Activated CD4-positive, alpha-beta T cell treated with anti-CD3 and anti-CD28 coated beads, Interleukin-10, Interleukin-2, amounts not matched to agents 100 ng/mL and 50 ng/mL, durations not matched to agents 16 hours and 8 hours (primary cell): ENCODE measurements at regions not wholly inside any gene's neighbourhood (a gene's known extent, or its start where the extent isn't known, plus 50 kb on each side); places are given as distances from the start of the nearest gene placed in this dataset.
"Not testable (repeated sequence)": the region's sequence is repeated elsewhere in the genome, so short reads cannot be mapped to it uniquely, and the experiment has no call there.

Source experiments
- DNase-seq: peaks from one replicate; pipeline ENCODE4 v3.0.0-alpha.2; 2020

GRCh38 chr1:185538309-185538898 lies 195.8 kb upstream of the HMCN1 start:
- DNase-seq: not testable (repeated sequence)

DNA sequence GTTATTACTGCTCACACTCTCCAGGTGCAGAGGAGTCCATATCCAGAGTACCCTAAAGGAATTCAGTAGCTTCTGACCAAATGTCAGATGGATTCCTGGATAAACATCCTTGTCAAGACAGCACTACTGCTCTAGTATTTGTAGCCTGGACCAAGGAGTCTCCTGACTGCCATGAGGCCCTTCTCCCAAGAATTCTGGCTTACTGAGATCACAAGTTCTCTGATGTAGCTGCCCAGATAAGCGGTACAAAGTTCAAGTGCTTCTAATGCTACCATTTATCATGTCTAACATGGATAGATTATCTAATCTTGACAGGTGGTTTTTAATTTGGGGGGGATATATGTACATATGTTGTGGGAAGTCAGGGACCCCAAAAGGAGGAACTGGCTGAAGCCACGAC lies 196.6 kb upstream of the HMCN1 start:
- no peak for DNase-seq

- DNase-seq: no peak
Observed at GRCh38 chr1:185536165-185536920, 197.8 kb upstream of the HMCN1 start.

GRCh38 chr1:185535621-185536020 lies 198.6 kb upstream of the HMCN1 start:
- DNase-seq: no peak

- no peak for DNase-seq
Observed at GRCh38 chr1:185534801-185535200, 199.4 kb upstream of the HMCN1 start.

DNA sequence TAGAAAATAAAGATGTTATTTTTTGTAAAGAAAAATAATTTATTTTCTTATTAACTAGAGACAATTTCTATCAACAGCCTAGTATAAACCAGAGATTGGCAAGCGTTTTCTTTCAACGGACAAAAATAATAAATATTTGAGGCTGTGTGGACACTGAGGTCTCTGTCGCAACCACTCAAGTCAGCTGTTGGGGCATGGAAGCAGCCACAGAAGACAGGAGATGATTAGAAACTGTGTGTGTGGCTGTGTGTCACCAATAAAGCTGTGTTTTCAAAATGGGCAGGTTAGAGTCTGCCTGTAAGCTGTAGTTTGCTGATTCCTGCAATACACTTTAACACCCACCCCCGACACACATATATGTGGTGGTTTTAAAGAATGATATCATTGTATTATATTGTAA lies 200.6 kb upstream of the HMCN1 start:
- DNase-seq: no peak

DNA sequence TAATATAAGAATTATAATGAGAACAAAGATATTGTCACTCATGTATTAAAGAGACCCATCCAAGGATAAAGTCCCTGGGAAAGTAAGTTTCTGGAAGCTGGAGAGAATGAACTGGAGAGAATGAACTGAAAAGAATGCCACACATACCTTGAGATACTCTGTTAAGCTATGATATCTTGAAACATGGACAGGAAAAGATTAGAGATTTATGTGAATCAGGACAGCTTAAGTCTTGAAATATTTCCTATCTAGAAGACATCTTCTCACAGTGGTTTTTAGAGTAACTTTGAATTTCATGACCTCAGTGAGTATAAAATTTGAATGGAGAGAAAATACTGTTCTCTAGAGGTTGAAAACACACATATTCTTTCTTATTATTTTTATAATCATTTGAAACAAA lies 201.3 kb upstream of the HMCN1 start:
- no peak for DNase-seq

GRCh38 chr1:185531838-185532237 lies 202.4 kb upstream of the HMCN1 start:
- no peak for DNase-seq

- no peak for DNase-seq
Observed at GRCh38 chr1:185530215-185530614, 204.0 kb upstream of the HMCN1 start.

- no peak for DNase-seq
Observed at GRCh38 chr1:185529673-185530072, 204.5 kb upstream of the HMCN1 start.

DNA sequence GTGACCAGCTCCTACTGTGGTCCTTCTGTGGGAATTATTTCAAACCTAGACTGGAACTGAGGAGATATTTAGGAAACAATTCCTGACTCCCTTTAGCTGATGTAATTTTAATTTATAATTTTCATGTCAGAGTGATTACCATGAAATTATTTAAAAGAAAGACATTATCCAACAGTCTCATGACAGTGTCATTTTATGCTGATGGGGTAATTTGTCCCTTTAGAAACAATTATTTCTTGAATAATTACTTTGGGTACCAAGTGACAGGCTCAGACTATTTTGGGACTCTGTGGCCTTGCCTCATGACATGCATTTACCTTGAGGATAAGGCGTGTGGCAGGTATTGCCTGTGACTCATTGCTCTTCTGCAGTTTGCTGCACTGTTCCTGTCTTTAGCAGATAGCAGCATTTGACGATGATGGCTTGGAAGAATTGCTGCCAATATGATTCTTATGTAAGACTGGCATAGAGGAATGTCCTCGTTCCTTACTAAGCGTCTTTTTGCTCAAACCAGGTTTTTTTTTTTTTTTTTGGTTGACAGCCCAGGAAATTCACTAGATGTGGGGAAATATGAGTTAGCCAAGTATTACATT lies 206.0 kb upstream of the HMCN1 start:
- no peak for DNase-seq

- no peak for DNase-seq
Observed at GRCh38 chr1:185526344-185527307, 207.6 kb upstream of the HMCN1 start.

DNA sequence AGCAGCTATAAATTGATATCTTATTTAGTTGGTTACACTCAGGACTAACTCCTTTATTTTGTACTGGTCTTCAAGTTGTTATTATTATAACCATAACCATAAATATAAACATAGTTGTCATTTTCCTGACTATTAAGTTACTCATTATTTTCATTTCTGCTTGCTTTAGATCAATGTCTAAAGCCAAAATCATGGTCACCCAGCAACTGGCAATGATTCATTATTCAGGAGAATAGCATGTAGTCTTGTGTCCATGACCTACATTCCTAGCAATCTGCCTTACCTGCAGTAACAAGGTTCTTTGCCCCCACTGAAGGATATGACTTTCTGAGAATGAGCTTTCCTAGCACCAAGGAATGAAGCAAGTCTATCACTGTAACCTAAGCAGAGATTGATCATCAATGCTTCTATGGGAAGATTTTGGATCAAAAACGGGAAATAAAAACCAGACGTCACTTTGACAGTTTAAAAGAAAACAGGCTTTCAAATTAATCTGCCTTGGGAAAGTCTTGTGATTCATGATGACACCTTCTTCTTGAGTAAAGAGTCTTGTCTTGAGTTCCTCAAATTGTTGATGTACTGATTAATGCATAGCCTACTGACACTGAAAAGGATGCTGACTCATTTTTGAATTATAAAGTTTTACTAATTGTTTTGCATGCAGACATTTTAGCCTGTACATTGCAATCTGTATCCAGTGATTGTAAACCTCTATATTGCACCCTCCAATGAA lies 203.3 kb upstream of the IVNS1ABP start:
- DNase-seq: peak; percentile 31

GRCh38 chr1:185517808-185518419 lies 200.9 kb upstream of the IVNS1ABP start:
- DNase-seq: no peak

- DNase-seq: not testable (repeated sequence)
Observed at GRCh38 chr1:185517301-185517700, 200.3 kb upstream of the IVNS1ABP start.

DNA sequence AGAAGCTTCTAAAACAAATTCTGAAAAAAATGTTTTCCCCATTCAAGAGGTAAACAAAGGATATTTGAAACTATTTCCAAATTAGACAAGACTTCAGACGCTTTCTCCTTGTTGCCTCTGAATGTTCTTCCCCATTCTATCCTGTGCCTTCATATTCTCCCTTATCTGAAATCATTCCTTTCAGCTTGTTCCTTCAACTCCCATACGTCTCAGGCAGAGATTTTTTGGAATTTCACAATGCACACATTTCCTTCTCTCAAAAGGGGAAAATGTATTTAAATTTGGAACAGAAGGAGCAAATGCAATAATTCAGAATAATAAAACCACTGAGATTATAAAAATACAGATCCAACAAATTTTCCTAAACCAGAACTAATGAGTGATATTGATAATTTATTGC lies 198.7 kb upstream of the IVNS1ABP start:
- no peak for DNase-seq

- DNase-seq: no peak
Observed at GRCh38 chr1:185514311-185514710, 197.3 kb upstream of the IVNS1ABP start.

GRCh38 chr1:185512442-185512841 lies 195.4 kb upstream of the IVNS1ABP start:
- DNase-seq: no peak

DNA sequence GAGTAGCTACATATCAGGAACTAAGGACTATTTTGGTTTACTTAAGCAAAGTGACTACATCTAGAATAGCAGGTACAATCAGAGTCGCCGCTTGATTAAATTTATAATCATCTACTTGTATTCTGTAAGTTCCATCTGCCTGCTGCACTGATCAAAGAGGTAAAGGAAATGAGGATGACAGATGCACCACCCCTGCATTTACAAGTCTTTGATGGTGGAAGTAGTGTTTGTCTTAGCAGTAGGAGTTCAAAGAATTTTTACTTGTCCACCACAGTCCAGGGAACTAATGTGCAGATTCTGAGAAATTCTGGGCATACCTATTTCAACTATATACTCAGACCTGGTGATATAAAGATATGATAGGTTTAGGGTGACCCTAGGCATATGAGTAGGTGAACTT lies 184.1 kb upstream of the IVNS1ABP start:
- no peak for DNase-seq

GRCh38 chr1:185500001-185500626 lies 183.1 kb upstream of the IVNS1ABP start:
- no peak for DNase-seq

DNA sequence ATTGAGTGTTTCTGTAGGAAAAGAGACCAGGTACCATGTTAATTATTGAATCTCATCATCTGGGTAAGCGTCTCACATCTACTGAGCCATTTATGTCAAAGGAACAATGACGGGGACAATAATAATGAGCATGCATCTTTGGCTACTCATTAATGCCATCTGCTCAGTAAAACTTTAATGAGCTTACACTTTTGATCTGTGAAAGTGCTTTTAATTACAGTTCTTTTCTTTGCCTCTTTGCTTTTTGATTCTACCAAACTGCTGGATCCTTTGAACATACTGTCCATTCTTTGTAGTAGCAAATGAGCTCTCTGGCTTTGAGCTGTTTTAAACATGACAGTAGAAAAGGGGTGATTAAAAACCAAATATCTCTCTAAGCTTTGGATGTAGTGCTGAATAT lies 181.2 kb upstream of the IVNS1ABP start:
- no peak for DNase-seq

GRCh38 chr1:185497177-185497576 lies 180.1 kb upstream of the IVNS1ABP start:
- no peak for DNase-seq
